SK-MEL-5 (cell line): ENCODE measurements at regions not wholly inside any gene's neighbourhood (a gene's known extent, or its start where the extent isn't known, plus 50 kb on each side); places are given as distances from the start of the nearest gene placed in this dataset.

Experiments used
- DNase-seq: peaks from one replicate; pipeline ENCODE4 v3.0.0-alpha.2; 2016; ENCODE audit warnings: low read depth, low spot score
- in situ Hi-C: cut with HindIII; loops from 2 replicates; pipeline ENCODE4 v1.10.0; 2016; ENCODE audit warnings: low sequenced_read_pairs, high pct_unique_total_duplicates, low pct_unique_long_range_greater_than_20kb

DNA sequence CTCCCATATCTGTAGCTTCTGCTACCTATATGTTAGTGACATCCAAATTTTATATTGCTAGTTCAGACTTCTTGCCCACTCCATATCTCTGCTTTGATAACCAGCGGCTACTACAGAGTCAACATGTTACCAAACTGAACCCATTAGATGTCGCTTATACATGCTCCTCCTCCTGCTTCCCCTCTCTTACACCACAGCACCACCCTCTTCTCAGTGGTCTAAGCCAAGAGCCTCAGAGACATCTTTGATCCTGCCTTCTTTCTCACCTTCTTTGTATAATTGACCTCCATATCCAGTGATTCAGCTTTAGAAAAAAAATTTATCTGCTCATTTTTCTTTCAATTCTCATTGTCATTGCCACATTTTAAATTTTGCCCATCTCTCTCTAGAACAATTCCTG lies 408.2 kb upstream of the TLE4 start:
- in situ Hi-C loops = no loop called here
- no peak for DNase-seq

GRCh38 chr9:79164406-79164805 lies 407.4 kb upstream of the TLE4 start:
- DNase-seq = no peak
- in situ Hi-C loops = no loop called here

GRCh38 chr9:79165020-79165780 lies 406.6 kb upstream of the TLE4 start:
- DNase-seq = peak; percentile 44
- in situ Hi-C loops = no loop called here

- in situ Hi-C loops = no loop called here
- DNase-seq = no peak
These were observed 405.8 kb upstream of the TLE4 start for GRCh38 chr9:79166005-79166404.

DNA sequence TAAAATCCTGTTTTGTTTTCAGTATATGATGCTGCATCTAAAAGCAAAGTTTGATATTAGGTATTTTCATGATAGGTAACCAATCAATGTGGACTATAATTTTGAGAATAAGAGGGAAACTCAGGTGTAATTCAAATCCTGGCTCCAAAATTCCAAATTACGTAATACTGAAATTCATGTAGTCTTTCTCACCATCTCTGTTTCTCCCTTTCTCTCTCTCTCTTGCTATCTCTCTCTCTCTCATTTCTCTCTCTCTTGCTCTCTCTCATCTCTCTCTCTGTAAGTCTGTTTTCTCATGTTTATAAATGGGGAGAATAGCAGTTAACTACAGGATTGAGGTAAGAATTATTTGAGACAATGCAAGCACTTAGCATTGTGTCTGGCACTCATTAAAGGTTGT lies 401.1 kb upstream of the TLE4 start:
- DNase-seq = no peak
- in situ Hi-C loops = no loop called here

GRCh38 chr9:79173932-79174331 lies 397.8 kb upstream of the TLE4 start:
- no peak for DNase-seq
- in situ Hi-C loops = no loop called here

GRCh38 chr9:79176014-79176697 lies 395.6 kb upstream of the TLE4 start:
- in situ Hi-C loops = no loop called here
- no peak for DNase-seq

DNA sequence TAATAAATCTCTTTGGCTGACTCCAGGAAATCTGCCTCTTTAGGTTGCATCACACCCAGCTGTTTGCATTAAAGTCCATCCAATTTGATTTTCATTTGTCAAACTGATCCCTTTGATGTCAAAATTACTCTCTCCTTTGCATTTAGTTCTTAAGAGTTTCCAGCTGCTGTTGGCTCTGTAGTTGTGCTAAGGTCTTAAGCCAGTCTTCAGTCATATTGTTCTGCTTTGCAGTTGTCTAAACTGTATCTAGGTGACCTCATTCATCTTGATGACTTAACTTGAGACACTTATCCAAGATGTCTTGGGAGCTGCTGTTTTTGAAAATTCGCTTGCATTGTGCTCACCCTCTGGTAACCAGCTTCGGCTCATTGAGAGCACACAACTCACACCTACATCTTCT lies 386.9 kb upstream of the TLE4 start:
- DNase-seq = no peak
- in situ Hi-C loops = no loop called here

DNA sequence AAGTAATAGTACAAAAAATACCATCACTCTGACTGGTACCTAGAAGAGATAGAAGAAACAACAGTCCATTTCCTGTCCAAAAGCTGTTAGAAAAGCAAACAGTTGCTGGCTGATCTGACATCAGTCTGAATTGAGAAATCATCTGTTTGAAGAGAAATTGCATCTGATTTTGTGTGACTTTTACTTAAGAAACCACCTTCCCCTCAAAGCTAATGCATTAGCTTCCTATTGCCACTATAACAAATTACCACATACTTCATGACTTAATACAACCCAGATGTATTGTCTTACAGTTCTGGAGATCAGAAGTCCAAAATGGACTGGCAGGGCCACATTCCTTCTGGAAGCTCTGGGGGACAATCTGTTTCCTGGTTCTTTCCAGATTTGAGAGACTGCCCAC lies 385.9 kb upstream of the TLE4 start:
- in situ Hi-C loops = no loop called here
- no peak for DNase-seq

DNA sequence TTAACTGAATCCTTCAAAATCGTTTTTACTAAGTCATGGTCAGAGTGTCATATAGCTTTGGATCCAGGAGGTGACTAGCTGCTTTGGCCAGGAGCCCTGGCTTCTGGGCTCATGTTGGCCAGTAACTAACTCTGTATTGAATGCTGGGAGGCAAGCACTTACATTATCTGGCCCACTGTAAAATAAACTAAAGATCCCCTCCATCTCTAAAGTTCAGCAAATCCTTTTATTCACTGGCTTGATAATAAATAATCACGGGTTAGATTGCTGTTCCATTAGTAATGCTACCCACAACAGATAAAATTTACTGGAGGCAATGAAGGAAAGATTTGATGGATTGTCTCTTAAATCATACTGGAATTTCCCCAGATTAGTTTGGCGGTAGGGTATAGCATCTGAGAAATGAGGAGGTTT lies 382.2 kb upstream of the TLE4 start:
- in situ Hi-C loops = no loop called here
- no peak for DNase-seq

DNA sequence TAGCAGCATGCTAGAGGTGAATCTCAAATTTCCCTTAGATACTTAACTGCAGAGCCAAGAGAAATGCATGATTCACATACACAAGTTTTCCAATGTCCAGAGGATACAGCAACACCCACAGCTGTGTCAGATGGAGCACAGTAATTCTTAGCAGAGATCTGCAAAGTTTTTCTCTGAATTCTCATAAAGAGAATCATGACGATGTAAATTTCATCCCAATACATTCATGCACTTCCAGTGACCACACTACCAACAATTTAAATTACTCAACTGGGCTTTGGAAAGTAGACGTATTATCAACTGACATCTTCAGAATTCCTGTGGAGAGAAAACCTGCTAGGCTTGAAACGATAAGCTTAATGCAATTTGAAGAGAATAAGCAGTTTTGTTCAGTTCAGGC lies 378.8 kb upstream of the TLE4 start:
- DNase-seq = no peak
- in situ Hi-C loops = no loop called here

DNA sequence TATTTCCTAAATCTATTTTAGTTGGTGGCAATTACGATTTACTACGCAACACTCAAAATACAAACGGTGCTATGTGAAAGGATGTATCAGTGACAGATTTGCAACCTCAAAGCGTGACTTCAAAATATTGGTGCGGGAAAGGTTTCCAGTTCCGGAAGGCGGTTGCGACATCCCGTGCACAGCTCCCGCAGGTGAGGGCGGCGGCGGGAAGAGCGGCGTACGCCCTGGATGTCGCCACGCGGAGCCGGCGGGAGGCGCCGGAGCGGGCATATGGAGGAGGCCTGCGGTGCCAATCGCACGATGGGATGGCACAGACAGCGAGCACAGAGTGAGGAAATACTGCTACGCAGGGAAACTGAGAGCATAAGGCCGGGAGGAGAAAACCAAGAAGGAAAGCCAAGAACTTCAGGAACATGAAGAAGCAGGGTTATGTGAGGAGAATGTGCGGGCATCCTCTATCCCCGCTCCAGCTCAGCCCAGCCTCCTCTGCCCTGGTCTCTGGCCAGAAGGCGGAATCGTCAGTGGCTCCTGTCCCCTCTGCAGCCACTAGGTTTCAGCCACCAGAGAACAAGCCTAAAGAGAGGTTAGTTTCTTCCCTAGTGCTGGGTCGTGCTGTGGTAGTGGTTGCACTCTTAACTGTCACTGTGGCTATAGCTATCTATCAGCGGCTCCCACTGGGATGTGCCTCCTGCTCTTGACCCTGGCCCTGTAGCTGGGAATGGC lies 378.1 kb upstream of the TLE4 start:
- in situ Hi-C loops = no loop called here
- no peak for DNase-seq

DNA sequence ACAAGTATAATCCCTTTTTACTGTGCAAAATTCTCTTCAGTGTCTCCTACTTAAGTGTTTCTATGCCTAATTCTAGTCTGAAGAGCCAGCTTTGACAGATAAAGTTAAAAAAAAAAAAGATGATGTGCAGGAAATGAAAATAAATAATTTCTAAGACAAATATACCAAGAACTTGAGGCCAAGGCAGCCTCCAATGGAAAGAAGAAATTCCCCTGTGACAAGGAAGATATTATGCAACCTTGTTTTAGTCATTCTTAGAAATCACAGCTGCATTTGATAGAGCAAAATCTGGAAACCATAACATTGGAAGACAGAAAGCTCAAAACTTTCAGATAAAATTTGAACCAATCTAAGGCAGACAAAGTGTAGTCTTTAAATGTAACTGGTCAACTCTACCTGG lies 375.9 kb upstream of the TLE4 start:
- no peak for DNase-seq
- in situ Hi-C loops = no loop called here

DNA sequence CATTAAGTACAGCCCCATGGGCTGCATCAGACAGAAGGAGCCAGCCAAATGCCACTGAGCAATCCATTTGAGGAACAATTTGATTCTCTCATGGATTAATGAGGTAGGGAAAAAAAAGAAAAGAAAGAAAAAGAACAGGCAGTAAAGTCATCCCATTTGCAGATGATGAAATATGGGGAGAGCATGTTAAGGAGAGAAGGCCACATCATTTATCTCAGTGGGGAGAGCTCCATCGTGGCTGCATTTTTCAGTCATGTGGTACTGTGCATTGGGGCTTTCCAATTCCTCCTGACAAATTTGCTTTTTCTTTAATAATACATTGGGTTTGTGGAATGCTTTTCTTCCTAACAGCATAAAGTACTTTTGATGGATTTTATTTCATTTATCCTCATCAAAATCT lies 375.2 kb upstream of the TLE4 start:
- in situ Hi-C loops = no loop called here

GRCh38 chr9:79200336-79200735 lies 371.4 kb upstream of the TLE4 start:
- in situ Hi-C loops = no loop called here
- DNase-seq = no peak

More for the DNA sequence above, 375.2 kb upstream of the TLE4 start:
- no peak for DNase-seq

DNA sequence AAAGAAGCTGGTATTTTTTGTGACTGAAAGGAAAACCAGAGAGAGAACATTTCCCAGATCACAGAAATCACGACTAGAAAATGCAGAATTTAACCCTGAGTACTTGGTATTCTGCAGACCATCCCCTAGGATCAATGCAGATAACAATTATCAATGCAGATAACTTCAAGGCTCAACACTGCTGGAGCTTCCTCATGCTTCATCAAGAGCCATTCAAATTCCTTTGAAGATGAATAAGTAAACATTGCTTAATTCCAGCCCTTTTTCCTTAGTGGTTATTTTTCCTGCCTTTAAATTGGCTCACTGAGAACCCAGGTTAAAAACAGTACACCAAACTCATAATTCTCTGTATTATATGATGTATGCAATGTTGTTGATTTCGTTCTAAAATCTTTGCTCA lies 370.1 kb upstream of the TLE4 start:
- no peak for DNase-seq
- in situ Hi-C loops = no loop called here

DNA sequence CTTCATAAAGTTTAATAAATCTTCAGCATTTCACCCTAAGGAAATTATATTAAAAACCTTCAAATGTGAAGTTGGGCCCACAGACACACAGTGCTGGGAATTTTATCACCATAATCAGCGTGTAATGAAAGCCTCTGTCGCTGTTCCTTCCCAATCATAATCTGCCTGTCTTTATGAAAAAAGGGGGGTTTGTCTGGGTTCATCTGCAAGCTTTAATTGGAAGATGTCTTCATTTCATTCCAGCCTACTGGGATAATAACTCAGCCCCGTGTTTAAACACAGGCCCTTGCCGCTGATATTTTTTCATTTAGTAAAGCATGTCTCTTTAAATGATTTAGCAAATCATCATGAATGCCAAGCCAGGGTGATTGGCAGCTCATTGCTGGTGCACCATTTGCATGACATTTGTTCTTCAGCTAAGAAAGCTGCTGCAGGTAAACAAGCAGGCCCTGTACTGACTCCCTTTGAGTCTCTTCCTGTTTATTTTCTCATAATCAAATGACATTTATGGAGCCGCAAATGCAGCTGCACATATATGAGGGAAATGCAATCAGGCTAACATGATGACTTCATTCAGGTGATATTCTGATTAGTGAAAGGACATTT lies 362.9 kb upstream of the TLE4 start:
- in situ Hi-C loops = no loop called here
- no peak for DNase-seq

- no peak for DNase-seq
These were observed 361.1 kb upstream of the TLE4 start for GRCh38 chr9:79210541-79211243.

More at GRCh38 chr9:79210541-79211243, 361.1 kb upstream of the TLE4 start:
- in situ Hi-C loops = no loop called here
